GM18861 (cell line): ENCODE measurements at regions not wholly inside any gene's neighbourhood (a gene's known extent, or its start where the extent isn't known, plus 50 kb on each side); places are given as distances from the start of the nearest gene placed in this dataset.

Experiments used
- ATAC-seq: cut with Tn5 transposase; IDR thresholded peaks from one replicate; pipeline ENCODE4 v1.9.1; 2021; ENCODE audit not compliant: unreplicated experiment

- no peak for ATAC-seq
These were observed 52.8 kb downstream of the SOX2 start for GRCh38 chr3:181764544-181764943.

GRCh38 chr3:181770296-181770695, 58.6 kb downstream of the SOX2 start:
- ATAC-seq, result no peak

DNA sequence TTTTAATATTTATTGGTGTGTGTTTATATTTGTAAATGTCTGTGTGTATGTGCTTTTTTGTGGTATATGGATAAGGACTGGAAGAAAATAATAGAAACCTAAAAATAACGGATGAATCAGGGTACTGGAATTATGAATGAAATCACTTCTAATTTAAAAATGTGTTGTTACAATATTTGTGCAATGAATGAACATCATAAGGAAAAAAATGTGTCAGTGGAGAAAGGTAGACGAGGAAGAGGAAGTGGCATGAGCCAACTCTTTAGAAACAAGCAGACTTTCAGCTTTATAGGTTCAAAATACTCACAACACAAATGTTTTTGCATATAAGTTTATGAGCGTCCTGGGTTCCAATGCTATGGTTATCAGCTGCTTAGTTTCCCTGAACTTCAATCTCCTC, 59.4 kb downstream of the SOX2 start:
- no peak for ATAC-seq

GRCh38 chr3:181772166-181772565, 60.4 kb downstream of the SOX2 start:
- no peak for ATAC-seq

- no peak for ATAC-seq
These were observed 62.2 kb downstream of the SOX2 start for GRCh38 chr3:181773921-181774320.

- no peak for ATAC-seq
These were observed 70.7 kb downstream of the SOX2 start for GRCh38 chr3:181782306-181782954.

DNA sequence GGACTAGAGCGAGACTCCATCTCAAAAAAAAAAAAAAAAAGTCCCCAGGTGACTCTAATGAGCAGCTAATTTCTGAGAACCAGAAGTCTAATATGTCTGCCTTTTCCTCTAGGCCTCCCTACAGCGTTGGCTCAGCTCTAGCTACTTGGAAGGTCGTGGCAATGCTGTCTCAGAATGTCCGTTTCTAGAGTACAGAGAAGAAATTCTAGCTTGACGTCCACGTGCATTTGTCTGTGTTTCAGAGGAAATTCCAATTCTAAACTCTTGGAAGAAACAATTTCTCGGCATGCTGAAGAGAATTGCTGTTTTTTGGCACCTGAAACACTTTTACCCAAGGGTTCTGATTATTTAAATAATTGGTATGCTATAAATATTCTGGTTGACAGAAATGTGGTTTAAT, 78.8 kb downstream of the SOX2 start:
- ATAC-seq, result no peak

- no peak for ATAC-seq
These were observed 79.6 kb downstream of the SOX2 start for GRCh38 chr3:181791056-181791955.

- ATAC-seq, result no peak
These were observed 81.3 kb downstream of the SOX2 start for GRCh38 chr3:181793006-181793405.

GRCh38 chr3:181794011-181794790, 82.5 kb downstream of the SOX2 start:
- no peak for ATAC-seq

GRCh38 chr3:181796641-181797040, 84.9 kb downstream of the SOX2 start:
- no peak for ATAC-seq

DNA sequence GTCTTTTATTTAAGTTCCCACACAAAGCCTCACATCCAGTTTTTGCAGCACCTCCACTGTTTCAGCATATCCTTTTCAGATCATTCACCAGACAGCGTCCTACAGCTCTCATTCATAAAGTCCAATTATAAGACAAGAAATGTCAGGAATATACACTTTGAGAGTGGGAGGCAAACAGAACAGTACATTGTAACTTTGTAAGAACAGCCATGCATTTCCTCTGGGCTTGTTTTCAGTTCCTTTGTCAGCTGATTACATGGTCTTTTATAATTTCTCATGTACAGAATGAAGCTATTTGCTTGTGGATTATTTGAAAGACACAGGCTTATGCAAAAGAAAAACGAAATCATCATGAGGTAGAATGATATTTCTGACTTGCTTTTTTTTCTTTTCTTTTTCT, 85.7 kb downstream of the SOX2 start:
- no peak for ATAC-seq

- ATAC-seq, result no peak
These were observed 94.0 kb downstream of the SOX2 start for GRCh38 chr3:181805703-181806102.

GRCh38 chr3:181808053-181808452, 96.3 kb downstream of the SOX2 start:
- no peak for ATAC-seq

GRCh38 chr3:181823716-181824115, 112.0 kb downstream of the SOX2 start:
- no peak for ATAC-seq

DNA sequence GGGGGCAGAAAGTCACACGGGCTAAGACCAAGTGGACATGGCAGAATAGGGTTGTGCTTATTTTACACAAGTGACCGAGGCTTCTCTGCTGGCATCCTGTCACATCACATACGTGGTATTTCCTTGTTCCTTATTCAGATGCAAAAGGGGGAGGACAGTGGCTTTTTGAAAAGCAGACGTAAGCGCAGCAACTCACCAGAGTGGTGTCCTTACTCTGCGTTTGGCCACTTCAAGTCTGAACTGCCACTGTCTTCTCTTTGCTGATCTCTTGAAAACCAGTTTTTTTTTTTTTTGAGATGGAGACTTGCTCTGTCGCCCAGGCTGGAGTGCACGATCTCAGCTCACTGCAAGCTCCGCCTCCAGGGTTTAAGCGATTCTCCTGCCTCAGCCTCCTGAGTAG, 113.2 kb downstream of the SOX2 start:
- ATAC-seq, result no peak

- ATAC-seq, result no peak
These were observed 127.6 kb downstream of the SOX2 start for GRCh38 chr3:181839039-181839915.

GRCh38 chr3:181839916-181840297, 128.2 kb downstream of the SOX2 start:
- ATAC-seq, result no peak

GRCh38 chr3:181844211-181844610, 132.5 kb downstream of the SOX2 start:
- ATAC-seq, result no peak

DNA sequence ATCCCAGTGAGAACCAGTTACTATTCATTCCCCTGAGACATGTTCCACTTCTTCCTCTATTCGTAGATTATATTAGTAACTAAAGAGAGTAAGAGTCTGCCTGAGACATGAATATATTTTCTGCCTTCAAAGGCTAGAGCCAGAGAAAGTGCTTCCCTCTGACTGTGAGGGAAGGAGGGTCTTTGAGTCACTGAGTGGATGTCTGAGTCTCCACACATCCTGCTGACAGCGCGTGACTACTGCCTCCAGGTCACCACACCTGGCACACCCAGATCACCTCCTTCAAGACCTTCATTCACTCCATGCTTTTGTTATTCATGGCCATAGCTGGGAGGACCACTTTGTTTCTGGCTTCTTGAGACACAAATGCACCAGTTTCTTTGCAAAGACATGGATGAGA, 135.6 kb downstream of the SOX2 start:
- no peak for ATAC-seq

- ATAC-seq, result no peak
These were observed 139.3 kb downstream of the SOX2 start for GRCh38 chr3:181851063-181851462.
